CD4-positive, alpha-beta T cell treated with Interleukin-4 for 4 hours (primary cell): ENCODE measurements at regions not wholly inside any gene's neighbourhood (a gene's known extent, or its start where the extent isn't known, plus 50 kb on each side); places are given as distances from the start of the nearest gene placed in this dataset.
"Not testable (repeated sequence)": the region's sequence is repeated elsewhere in the genome, so short reads cannot be mapped to it uniquely, and the experiment has no call there.

Experiments used
- DNase-seq: peaks from one replicate; pipeline ENCODE4 v3.0.0-alpha.2; 2020

DNA sequence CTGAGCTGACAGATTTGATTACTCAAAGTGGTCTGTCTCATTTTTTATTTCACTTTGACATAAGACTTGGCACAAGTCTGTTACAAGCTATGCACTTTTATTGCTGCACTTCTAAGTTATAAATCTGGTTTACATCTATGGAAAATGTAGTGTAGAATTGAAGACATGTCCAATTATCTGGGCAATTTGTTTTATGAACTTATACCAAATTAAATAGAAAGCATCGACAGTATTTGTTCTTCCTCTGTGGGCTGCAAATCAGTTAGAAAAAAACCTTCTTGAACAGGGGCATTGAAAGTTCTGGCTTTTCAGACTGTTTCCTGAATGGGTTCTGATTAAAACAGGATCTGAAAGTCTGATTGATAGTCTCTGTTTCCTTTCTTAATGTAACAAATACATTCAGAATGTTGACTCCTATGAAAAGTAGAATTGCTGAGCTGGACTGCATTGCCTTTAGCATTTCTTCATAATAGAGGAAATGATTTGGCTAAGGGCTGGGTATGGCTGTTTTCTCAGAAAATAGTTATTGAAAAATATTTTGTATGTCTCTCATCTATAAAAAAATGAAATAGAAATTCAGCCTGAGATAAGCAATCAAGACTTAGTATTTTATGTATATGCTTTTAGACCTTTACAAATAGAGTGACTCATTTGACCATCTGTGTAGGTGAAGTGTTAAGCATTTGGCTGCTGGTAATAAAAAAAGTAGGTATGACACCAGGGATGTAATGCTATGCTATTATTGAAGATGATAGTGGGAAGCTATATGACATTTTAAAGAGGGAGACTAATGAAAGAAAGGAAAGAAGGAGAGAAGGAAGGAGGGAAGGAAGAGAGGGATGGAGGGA is 210.9 kb upstream of the SPRY2 start:
- no peak for DNase-seq

DNA sequence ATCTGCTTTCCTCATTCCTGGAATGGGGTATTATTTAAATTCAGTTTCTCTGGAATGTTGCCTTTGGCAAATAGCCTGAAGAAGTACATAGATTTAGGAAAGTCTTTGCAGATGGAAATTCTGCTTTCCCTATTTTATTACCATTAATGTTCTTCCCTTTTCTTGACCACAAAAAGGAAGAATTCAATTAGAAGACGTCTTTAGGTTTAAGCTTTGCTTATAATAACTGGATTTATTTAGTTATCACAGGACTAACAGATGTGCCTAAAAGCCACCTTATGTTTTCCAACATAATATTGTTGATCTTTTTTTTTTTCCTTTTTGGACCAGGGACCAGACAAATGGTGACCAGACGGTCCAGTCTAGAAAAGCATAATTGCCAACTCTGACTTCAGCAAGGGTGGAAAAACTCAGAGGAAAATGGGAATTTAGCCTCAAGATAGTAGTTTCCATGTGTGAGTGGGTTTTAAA is 210.1 kb upstream of the SPRY2 start:
- no peak for DNase-seq

DNA sequence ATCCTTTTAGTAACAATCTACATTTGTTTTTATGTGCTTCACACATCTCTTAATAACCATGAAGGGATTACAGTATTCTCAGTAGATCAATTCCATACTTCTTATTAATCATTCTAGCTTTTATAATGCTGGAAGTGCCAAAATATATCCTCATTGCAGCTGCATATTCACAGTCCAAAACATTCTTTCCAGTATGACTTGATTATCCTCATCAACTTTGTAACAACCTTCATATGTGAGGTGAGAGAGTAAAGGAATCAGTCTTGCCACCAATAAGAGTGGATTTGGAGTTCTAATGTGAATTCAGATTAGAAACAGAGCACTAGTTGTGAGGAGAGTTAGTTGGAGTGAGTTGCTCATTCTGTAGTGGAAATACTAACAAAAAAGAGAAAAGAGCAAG is 208.0 kb upstream of the SPRY2 start:
- no peak for DNase-seq

- DNase-seq = no peak
Observed at GRCh38 chr13:80547885-80548825, 207.2 kb upstream of the SPRY2 start.

DNA sequence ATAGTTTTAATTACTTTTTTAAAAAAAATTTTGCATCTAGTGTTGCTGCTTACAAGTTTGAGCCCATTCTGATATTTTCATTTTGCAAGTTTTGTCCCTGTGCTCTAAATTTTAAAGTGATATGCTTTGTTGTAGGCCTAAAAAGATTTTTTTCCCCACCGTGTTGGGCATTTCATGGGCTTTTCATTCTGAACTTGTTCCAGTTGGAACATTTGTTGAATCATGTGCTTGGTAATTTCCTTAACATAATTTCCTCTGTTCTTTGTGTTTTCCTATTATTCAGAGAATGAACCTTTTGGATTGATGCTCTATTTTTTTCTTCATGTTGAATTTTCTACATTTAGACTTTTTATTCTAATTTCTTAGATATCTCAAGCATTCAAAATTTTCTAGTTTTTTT is 206.4 kb upstream of the SPRY2 start:
- no peak for DNase-seq

GRCh38 chr13:80533175-80533574 is 192.2 kb upstream of the SPRY2 start:
- no peak for DNase-seq

DNA sequence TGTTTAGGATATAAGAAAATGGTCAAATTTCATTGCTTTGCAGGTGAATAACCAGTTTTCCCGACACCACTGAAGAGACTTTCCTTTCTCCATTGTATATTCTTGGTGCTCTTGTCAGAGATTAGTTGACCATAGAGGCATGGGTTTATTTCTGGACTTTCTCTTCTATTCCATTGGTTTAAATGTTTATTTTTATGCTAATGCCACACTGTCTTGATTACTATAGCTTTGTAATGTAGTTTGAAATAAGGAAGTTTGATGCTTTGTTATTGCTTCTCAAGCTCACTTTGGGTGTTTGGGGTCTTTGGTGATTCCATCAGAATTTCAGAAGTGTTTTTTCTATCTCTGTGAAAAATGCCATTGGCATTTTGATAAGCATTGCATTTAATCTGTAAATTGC is 190.0 kb upstream of the SPRY2 start:
- DNase-seq = no peak

GRCh38 chr13:80530191-80530590 is 189.3 kb upstream of the SPRY2 start:
- no peak for DNase-seq

DNA sequence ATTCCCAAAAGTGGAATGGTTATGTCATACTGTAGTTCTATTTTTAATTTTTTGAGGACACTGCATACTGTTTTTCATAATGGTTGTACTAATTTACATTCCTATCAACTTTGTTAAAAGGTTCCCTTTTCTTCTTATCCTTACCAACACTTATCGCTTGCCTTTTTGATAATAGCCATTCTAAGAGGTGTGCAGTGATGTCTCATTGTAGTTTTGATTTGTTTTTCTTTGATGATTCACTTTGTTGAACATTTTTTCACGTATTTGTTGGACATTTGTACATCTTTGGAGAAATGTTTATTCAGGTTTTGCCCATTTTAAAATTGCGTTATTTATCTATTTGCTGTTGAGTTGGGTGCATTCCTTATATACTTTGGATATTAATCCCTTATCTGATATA is 188.8 kb upstream of the SPRY2 start:
- no peak for DNase-seq

DNA sequence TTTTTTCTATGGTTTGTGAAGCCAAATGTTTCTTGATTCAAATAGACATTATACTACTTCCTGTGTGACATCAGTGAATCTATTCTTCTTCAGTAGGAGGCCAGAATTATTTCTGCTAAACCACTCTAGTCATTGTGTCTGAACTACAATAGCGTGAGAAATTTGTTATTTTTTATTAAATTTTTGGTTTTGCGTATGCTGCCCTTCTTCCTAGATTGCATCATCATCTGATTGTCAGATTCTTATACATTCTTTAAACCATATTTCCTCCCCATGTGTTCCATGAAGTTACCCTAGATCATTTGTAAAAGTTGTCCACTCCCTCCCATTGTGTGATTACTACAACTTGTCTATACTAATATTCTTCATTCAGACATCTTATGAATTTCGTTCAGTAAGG is 187.8 kb upstream of the SPRY2 start:
- DNase-seq = no peak

DNA sequence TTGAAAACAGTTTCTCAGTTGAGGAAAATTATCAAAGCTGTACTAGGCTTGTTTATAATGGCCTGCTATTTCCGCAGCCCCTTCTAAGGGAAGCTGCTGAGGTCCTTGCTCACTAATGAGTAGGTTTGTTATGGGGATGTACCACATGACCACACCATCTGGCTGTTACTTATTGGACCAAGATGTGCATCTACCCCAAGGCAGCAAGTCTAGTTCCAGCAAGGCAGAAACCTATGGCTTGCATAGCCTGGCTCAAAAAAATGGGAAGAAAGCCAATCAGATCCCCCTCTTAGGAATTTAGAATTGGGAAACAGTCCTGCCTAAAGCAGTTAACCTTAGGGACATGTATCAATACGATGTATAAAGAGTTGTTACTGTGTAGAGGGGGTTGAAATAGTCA is 186.5 kb upstream of the SPRY2 start:
- no peak for DNase-seq

DNA sequence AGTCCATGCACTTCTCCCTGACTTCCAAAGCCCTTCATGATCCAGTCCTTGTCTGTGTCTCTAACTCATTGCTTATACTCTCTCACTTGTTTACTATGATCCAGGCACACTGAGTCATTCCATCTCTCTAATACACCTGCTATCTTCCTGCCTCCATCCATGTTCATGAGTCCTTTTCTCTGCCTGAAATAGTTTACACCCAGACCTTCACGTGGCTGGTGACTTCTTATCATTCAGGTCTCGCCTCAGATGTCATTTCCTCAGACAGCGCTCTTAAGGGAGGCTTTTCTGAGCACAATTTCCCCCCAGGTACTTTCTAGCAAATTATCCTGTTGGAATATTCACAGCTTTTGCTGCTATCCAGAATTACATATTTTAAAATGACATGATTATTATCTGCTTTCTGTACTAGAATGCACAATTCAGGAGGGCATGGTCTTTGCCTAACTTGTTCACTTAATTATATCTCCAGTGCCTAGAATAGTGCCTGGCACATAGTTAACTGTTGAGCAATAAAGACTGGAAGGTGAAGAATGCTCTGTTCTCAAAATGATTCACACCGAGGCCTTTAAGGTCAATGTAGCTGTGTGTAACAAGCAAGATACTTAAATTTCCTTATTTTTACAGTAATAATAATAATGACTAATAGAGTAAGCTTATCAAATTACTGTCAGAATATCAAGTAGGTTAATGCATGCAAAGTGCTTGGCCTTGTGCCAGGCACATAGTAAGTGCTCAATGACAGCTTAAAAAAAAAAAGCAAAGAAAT is 183.7 kb upstream of the SPRY2 start:
- DNase-seq = no peak

DNA sequence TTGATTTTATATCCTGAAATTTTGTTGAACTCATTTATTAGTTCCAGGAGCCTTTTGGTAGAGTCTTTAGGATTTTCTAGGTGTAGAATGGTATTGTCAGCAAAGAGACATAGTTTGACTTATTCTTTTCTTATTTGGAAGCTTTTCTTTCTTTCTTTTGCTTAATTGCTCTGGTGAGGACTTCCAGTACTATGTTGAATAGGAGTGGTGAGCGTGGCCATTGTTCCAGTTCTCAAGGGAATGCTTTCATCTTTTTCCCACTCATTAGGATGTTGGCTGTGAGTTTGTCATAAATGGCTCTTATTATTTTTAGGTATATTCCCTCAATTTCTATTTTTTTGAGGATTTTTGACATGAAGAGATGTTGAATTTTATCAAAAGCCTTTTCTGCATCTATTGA is 182.2 kb upstream of the SPRY2 start:
- DNase-seq = no peak

DNA sequence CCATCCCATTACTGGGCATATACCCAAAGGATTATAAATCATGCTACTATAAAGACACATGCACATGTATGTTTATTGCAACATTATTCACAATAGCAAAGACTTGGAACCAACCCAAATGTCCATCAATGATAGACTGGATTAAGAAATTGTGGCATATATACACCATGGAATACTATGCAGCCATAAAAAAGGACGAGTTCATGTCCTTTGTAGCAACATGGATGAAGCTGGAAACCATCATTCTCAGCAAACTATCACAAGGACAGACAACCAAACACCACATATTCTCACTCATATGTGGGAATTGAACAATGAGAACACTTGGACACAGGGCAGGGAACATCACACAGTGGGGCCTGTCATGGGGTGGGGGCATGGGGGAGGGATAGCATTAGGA is 181.5 kb upstream of the SPRY2 start:
- DNase-seq = not testable (repeated sequence)

DNA sequence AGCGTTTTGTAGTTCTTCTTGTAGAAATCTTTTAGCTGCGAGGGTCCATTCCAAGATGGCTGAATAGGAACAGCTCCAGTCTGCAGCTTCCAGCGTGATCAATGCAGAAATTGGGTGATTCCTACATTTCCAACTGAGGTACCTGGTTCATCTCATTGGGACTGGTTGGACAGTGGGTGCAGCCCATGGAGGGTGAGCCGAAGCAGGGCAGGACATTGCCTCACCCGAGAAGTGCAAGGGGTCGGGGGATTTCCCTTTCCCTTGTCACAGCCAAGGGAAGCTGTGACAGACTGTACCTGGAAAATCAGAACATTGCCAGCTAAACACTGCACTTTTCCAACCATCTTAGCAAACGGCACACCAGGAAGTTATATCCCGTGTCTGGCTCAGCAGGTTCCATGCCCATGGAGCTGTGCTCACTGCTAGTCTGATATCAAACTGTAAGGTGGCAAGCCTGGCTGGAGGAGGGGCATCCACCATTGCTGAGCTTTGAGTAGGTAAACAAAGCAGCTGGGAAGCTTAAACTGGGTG is 176.0 kb upstream of the SPRY2 start:
- DNase-seq = no peak

DNA sequence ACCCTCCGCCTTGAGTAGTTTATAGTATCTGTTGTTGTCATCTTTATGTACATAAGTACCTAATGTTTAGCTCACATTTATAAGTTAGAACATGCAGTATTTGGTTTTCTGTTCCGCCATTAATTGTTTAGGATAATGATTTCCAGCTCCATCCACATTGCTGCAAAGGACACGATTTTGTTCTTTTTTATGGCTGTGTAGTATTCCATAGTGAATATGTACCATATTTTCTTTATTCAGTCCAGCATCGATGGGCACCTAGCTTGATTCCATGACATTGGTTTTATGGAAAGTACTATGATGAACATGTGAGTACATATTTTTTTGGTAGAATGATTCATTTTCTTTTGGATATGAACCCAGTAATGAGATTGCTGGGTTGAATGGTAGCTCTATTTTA is 174.4 kb upstream of the SPRY2 start:
- DNase-seq = no peak

DNA sequence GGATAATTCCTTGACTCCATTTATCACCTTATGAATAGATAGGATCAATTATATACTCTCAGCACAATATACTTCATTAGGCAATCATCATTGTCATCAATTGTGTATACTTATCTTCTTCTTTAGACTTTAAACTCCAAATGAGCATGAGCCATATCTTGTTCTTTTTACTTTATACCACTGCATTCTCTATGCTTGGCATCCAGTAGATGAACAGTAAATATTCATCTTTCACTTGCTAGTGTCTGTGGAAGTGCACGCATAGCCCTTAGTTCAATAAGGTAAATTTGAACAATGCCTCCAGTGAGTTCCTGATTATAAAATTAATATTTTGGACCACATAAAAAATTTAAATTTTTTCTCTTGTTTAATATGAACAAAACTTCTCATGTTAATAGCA is 172.3 kb upstream of the SPRY2 start:
- no peak for DNase-seq

DNA sequence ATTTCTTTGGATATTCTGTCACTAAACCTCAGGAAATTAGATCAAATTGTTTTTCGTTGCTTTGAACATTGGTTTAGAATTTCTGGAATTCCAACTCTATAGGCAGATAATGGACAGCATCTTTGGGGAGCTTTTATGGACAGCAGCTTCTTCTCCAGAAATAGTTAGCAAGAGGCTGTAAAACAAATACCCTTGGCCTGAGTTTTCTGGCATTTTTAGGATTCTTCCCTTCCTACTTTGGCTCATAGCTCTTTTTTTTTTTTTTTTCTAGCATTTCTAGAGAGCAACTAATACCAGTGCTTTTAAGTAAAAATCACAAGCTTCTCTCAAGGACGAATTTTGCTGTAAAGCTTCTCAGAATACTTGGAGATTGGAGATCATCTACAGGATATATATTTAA is 169.8 kb upstream of the SPRY2 start:
- no peak for DNase-seq

GRCh38 chr13:80509264-80509663 is 168.3 kb upstream of the SPRY2 start:
- no peak for DNase-seq

- DNase-seq = no peak
Observed at GRCh38 chr13:80508031-80508430, 167.1 kb upstream of the SPRY2 start.

DNA sequence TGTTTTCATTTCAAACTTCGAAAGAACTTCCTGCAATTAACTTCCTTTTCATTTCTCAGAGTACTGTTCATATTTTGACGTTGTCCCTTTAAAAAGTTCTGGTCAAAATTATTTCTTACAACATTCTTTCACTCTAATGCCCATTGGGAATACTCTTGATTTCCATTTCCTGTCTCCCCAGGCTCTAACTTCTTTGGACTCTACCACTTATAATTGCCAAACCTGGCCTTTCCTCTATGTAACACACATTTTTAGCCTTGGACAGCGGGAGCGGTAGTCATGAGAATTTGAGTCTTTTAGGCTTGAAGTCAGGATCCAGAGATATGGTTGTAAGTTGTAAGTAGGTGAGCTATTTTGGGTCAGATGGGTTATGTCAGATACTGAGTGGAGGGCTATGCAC is 163.5 kb upstream of the SPRY2 start:
- no peak for DNase-seq

DNA sequence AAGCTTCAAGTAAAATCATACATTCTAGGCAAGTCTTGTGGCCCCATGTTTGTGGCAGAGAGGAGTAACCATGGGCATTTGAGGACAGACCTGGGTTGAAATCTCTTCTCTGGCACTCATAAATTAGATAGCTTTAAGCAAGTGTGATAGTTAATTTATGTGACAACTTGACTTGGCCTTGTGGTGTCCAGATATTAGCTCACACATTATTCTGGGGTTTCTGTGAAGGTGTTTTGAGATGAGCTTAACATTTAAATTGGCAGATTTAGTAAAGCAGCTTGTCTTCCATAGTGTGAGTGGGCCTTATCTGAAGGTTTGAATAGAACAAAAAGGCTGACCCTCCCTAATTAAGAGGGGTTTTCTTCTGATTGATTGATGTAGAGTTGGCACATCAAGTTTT is 161.4 kb upstream of the SPRY2 start:
- no peak for DNase-seq

GRCh38 chr13:80501556-80501955 is 160.6 kb upstream of the SPRY2 start:
- DNase-seq = no peak
